ENCODE measurements at regions not wholly inside any gene's neighbourhood (a gene's known extent, or its start where the extent isn't known, plus 50 kb on each side); places are given as distances from the start of the nearest gene placed in this dataset.
"Not testable (repeated sequence)": the region's sequence is repeated elsewhere in the genome, so short reads cannot be mapped to it uniquely, and the experiment has no call there.

DNA sequence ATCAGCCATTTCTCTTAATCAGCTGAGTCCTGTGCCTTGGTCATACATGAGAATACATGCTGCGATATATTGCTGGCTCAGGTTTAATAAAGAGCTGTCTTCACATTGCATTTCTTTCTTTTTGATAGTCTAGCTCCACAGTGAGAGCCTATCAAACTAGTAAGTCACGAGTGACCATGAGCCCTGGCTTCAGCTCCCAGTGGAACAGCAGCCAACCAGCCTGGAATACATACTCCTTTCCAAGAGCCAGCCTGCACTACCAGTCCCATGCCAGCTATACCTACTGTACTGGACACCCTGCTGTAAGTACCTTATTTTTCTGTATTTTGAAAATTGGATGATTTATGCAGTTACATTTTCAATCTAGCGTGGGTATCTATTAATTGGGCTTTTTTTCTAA, 98.0 kb upstream of the RBMS3 start:
- TF ChIP-seq, protein P1, sequence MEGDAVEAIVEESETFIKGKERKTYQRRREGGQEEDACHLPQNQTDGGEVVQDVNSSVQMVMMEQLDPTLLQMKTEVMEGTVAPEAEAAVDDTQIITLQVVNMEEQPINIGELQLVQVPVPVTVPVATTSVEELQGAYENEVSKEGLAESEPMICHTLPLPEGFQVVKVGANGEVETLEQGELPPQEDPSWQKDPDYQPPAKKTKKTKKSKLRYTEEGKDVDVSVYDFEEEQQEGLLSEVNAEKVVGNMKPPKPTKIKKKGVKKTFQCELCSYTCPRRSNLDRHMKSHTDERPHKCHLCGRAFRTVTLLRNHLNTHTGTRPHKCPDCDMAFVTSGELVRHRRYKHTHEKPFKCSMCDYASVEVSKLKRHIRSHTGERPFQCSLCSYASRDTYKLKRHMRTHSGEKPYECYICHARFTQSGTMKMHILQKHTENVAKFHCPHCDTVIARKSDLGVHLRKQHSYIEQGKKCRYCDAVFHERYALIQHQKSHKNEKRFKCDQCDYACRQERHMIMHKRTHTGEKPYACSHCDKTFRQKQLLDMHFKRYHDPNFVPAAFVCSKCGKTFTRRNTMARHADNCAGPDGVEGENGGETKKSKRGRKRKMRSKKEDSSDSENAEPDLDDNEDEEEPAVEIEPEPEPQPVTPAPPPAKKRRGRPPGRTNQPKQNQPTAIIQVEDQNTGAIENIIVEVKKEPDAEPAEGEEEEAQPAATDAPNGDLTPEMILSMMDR (IDR thresholded peaks at IDR 0.05): not testable (repeated sequence)
- TF ChIP-seq EP300, POLR2A, POLR2AphosphoS5 (IDR thresholded peaks at IDR 0.05): not testable (repeated sequence)
